Heart left ventricle (tissue), 16 donors: ENCODE measurements at regions not wholly inside any gene's neighbourhood (a gene's known extent, or its start where the extent isn't known, plus 50 kb on each side); places are given as distances from the start of the nearest gene placed in this dataset.

Source experiments
- ATAC-seq, 4 donors: fragments of 200-7000 bp; cut with Tn5 transposase; one replicate each; pipeline ENCODE4 v1.9.1; 2020 to 2022; ENCODE audit warnings: moderate library complexity in 4 of 4, mild to moderate bottlenecking in 3 of 4, moderate number of reproducible peaks in 1 of 4
- DNase-seq, 5 donors: peaks; one replicate each; pipeline ENCODE4 v3.0.0-alpha.2; 2020
- H3K27ac ChIP-seq, 12 donors: fragments of 200-600 bp; sonication (generic) in 4 of 12; one replicate each; pipeline versions ENCODE4 v1.5.0 to v1.8.0; 2016 to 2022; ENCODE audit warnings: mild to moderate bottlenecking in 2 of 12
- H3K27me3 ChIP-seq, 9 donors: fragments of 200-600 bp; sonication (generic) in 2 of 9; one replicate each; pipeline versions ENCODE4 v1.5.1 to v1.8.0; 2016 to 2022; ENCODE audit warnings: mild to moderate bottlenecking in 3 of 9
- H3K36me3 ChIP-seq, 9 donors: fragments of 200-600 bp; sonication (generic) in 2 of 9; one replicate each; pipeline versions ENCODE4 v1.5.0 to v1.8.0; 2018 to 2022; ENCODE audit warnings: mild to moderate bottlenecking in 2 of 9
- H3K4me1 ChIP-seq, 12 donors: fragments of 200-600 bp; sonication (generic) in 4 of 12; one replicate each; pipeline versions ENCODE4 v1.5.0 to v1.8.0; 2016 to 2022; ENCODE audit warnings: mild to moderate bottlenecking in 3 of 12
- H3K4me3 ChIP-seq, 12 donors: fragments of 200-600 bp; sonication (generic) in 4 of 12; one replicate each; pipeline versions ENCODE4 v1.5.0 to v1.8.0; 2017 to 2022; ENCODE audit warnings: mild to moderate bottlenecking in 9 of 12, moderate library complexity in 4 of 12
- H3K9me3 ChIP-seq, 12 donors: fragments of 200-600 bp; sonication (generic) in 4 of 12; one replicate each; pipeline versions ENCODE4 v1.5.0 to v1.8.0; 2016 to 2022; ENCODE audit warnings: mild to moderate bottlenecking in 1 of 12
- CTCF ChIP-seq, 12 donors: fragments of 200-600 bp; sonication (generic) in 4 of 12; IDR thresholded peaks; one replicate each; pipeline versions ENCODE4 v1.5.0 to v1.8.0; 2018 to 2022; ENCODE audit warnings: antibody characterized with exemption in 12 of 12, mild to moderate bottlenecking in 5 of 12
- POLR2A ChIP-seq, 2 donors: fragments of 450-650 bp; IDR thresholded peaks; one replicate each; pipeline ENCODE4 v1.6.1; 2017; ENCODE audit warnings: antibody characterized with exemption in 2 of 2, mild to moderate bottlenecking in 2 of 2, moderate library complexity in 2 of 2
- WGBS, 4 donors: extraction: QIAGEN DNeasy Blood & Tissue Kit in 2 of 4; methylation state at CpG; one replicate each; pipeline versions ENCODE4 v1.1.5 to v1.1.7; 2013 to 2018; 5-methylcytosine and 5-hydroxymethylcytosine counted together
- intact Hi-C, 10 donors: fragments of 100-400 bp; cut with DNase I; formaldehyde crosslinking; loops; one replicate each; pipeline versions ENCODE4 v1.11.1 to v1.14.2; 2022
- donor health status: ischemic (EF 13 %, LVEDD 7.1; RV severe dilation, severe dysfunction).
- donor health status: healthy with polysubstance abuse.
- donor health status: DM: no; HTN: yes; CAD: no.
- donor health status: DM: no; HTN: no; CAD: no.
- donor health status: ischemic (EF 25% LVEDD 6.9; RV normal size, moderate dysfunction).
- donor health status: ischemic (EF 25% LVEDD 5.7; RV mildly dilated, moderate dysfunction).
- donor health status: healthy.
- donor health status: DM: yes; HTN: yes; CAD: no.
- donor health status: ischemic (EF 35%, LVEDD 5.7; RV mildly dilated, moderate dysfunction).
- donor health status: nonischemic (EF 11% LVEDD 7.7; RV severe dilation, severe dysfunction).
- donor health status: DM: yes; HTN: yes; CAD: no.
- donor health status: PGD.
- donor health status: ischemic (EF 29% LVEDD 5.4; RV normal size, mild dysfunction).
- donor health status: nonischemic (EF 23%, LVEDD 6.1; RV moderate dilation, normal function).

DNA sequence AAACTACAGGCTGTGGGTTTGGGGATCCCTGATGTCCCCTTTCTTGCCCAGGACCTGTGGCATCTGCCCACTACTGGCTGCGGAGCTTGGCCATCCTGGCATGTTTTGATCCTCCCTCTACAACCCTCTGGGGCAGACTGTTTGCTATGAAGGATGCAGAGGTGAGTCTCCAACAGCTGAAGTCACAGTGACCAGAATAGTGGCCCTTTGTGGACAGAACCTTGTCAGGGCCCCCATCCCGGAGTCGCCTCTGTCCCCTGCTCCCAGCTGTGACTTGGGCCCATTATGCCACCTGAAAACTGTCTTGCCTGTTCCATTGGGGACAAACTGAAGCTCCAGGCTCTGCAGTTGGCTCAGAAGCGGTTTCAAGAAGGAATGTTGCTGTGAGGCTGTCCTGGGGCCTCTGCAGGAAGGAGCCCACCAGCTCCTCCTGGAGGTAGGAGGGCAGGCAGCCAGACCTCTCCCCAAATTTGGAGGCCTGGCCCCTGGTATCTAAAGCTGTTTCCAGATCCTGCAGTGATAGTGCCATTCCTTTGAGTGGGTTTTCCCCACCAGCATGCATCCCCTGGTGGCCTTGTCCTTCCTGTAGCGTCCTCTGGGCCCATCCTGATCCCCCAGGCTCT, 93.3 kb downstream of the BARX1 start:
- intact Hi-C loops = loop anchor here in 1 of 10 donors (10.0 kb wide), 1 partner anchor 57 kb away; no protein-coding TSS in a partner anchor
- peaks cover 5 to 66% (median 32%) of the 10 kb centered on the region in 9 donors for H3K27me3 ChIP-seq
- WGBS, 4 donors = 81 to 87% (median 85%) methylated on average over 5 of the region's 5 CpGs

DNA sequence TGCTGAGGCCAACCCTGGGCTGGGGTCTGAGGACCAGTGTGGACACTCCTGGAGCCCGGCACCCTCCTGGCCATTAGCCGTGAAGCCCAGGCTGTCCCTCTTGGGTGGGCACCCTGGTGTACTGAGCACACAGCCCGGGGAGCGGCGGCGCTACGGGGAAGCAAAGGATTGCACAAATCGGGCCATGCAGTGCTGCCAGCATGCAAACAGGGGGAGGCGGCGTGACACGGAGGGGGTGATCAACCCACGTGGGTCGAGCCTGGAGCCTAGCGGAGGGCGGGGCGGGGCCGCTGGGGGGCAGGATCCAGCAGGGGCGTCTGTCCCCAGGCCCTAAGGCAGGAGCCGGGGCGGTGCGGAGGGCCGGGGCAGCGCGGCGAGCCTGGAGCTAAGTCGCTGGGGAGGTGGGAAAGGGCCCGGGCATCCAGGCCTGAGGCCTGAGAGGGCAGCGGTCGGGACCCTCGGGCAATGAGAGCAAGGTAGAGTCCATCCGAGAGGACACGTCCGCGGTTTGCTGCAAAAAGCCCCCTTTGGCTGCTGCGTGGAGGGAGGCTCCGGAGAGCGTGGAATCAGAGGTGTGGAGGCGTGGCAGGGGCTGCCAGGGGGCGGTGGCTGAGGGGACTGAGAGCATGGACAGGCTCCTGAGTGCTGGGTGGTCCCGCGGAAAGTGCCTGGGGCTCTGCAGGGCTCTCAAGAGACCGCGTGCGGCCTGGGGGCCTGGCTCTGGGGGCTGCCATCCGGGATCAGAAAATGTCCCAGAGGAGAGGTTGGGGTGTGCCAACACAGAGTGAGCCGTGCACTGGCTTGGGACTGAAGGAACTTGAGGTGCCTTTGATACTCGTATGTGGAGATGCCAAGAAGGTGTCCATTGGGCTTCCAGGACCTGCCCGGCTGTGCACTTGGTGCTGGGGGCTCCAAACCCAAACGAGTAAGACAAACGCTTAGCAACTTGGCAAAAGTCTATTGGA, 94.2 kb downstream of the BARX1 start:
- TF ChIP-seq POLR2A (IDR thresholded peaks at IDR 0.05) = no peak
- no peak for TF ChIP-seq CTCF (IDR thresholded peaks at IDR 0.05)
- Histone ChIP-seq H3K9me3 (no peaks in the 10 kb centered on the region), H3K27me3 (peaks cover 7 to 61% (median 32%) of the 10 kb centered on the region in 9 donors), H3K36me3 (no peaks in the 10 kb centered on the region), H3K4me1 (peaks cover 0 to 6% (median 0%) of the 10 kb centered on the region in 12 donors), H3K4me3 (peak overlapping the region in 2 of 12 donors; percentile 12 to 18), H3K27ac (no peak overlapping the region)
- WGBS, 4 donors = 10 to 20% (median 16%) methylated on average over 40 to 50 of the region's 50 CpGs
- DNase-seq = no peak
- intact Hi-C loops = loop anchor here in 1 of 10 donors (10.0 kb wide), 1 partner anchor 56 kb away; no protein-coding TSS in a partner anchor
- ATAC-seq = peak in 1 of 4 donors; percentile 25

More for the DNA sequence above, 93.3 kb downstream of the BARX1 start:
- H3K4me3 ChIP-seq = no peak overlapping the region
- H3K4me1 ChIP-seq = peaks cover 0 to 6% (median 0%) of the 10 kb centered on the region in 12 donors
- no peak for ATAC-seq
- H3K36me3 ChIP-seq = no peaks in the 10 kb centered on the region
- TF ChIP-seq CTCF (IDR thresholded peaks at IDR 0.05) (no peak), POLR2A (IDR thresholded peaks at IDR 0.05) (no peak)
- no peaks in the 10 kb centered on the region for H3K9me3 ChIP-seq
- no peak for DNase-seq
- no peak overlapping the region for H3K27ac ChIP-seq

DNA sequence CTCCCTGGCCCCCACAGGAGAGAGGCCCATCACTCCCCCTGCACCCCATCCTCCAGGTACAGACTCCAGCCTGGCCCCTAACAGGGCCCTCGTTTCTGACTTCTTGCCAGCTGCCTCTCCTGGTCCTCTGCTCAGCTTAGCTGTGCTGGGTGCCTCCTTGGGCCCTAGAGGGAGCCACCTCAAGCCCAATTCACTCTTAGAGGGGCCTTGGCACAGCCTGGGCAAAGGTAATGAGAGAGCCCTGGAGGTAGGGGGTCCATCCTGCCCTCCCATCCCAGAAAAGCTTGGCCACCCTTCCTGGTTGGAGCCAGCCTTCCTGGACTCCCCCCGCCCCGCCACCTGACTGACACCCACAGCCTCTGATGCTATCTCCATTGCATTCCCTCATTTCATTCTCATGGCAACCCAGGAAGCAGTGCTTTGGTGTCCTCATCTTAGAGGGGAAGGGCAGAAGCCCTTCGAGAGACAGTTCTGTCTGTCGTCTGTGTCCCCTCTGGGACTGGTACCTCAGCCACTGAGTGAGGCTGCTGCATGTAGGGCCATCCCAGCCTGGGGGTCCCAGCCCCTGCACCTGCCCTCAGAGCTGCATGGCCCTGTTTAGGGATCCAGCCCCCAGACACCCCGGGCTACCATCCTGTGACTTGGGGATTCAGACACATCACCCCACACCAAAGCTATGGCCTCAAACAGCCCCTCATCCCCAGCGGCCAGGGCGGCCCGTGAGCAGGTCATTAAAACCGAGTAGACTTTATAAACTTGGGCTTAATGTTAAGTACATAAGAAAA, 95.5 kb downstream of the BARX1 start:
- Histone ChIP-seq H3K4me1 (peaks cover 0 to 6% (median 0%) of the 10 kb centered on the region in 12 donors), H3K27me3 (peaks cover 7 to 56% (median 32%) of the 10 kb centered on the region in 9 donors), H3K27ac (no peak overlapping the region), H3K36me3 (no peaks in the 10 kb centered on the region), H3K4me3 (no peak overlapping the region), H3K9me3 (peaks cover 0 to 10% (median 0%) of the 10 kb centered on the region in 12 donors)
- no peak for DNase-seq
- intact Hi-C loops = loop anchor here in 1 of 10 donors (10.0 kb wide), 1 partner anchor 55 kb away; no protein-coding TSS in a partner anchor
- TF ChIP-seq CTCF (IDR thresholded peaks at IDR 0.05) (no peak), POLR2A (IDR thresholded peaks at IDR 0.05) (no peak)
- 71 to 77% (median 72%) methylated on average over 9 to 10 of the region's 10 CpGs for whole genome bisulfite sequencing, 4 donors
- no peak for ATAC-seq
